Erythroblast (primary cell): ENCODE measurements at regions not wholly inside any gene's neighbourhood (a gene's known extent, or its start where the extent isn't known, plus 50 kb on each side); places are given as distances from the start of the nearest gene placed in this dataset.

Experiments used
- DNase-seq, 2 experiments: peaks; one replicate each; lab custom pipeline; 2025; lab: John Stamatoyannopoulos, UW
- GATA1 ChIP-seq: IDR thresholded peaks from 2 replicates; pipeline ENCODE4 v1.6.1; 2011; ENCODE audit warnings: low read depth, mild to moderate bottlenecking, control low read depth, low read length, moderate library complexity
- POLR2A ChIP-seq: IDR thresholded peaks from 2 replicates; pipeline ENCODE4 v1.6.1; 2011; ENCODE audit warnings: mild to moderate bottlenecking, low read length

DNA sequence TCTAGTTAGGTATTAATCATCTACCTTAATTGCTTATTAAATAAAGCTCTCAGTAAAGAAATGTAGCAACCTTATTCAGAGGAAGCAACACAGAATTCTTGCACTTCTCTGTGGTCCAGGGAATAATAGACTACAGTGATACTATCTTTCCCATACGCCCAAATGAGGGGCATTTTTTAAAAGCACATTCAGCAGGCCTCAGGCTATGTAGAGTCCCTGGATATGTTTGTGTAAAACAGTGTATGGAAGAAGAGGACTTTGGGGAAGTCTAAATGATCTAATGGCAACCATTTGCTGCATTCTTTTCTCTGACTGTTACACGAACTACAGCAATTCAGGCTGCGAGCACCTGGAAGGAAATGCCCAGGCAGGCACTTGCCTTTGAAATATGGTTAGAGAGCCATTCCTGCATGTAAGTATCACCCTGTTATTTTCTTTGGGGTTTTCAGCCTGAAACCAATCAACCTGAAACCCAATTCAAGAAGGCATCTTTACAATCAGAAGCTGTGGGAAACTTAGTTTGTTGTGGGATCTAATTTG lies 1814.7 kb upstream of the CELF4 start:
- no peak for DNase-seq
- TF ChIP-seq GATA1 (no peak), POLR2A (no peak)

DNA sequence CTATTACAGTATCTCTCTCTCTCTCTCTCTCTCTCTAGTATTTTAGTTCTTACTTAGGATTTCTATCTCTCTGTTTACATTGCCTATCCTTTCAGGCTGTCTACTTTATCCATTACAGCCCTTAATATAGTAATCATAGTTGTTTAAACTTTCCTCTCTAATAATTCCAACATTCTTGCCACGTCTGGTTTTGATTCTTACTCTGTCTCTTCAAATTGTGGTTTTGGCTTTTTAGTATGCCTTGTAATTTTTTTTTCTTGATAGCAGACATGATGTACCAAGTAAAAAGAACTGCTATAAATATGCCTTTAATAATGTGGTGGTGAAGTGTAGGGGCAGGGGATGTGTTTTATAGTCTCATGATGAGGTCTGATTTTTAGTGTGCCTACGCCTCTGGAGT lies 1809.5 kb upstream of the CELF4 start:
- DNase-seq, result no peak
- TF ChIP-seq GATA1 (no peak), POLR2A (no peak)

DNA sequence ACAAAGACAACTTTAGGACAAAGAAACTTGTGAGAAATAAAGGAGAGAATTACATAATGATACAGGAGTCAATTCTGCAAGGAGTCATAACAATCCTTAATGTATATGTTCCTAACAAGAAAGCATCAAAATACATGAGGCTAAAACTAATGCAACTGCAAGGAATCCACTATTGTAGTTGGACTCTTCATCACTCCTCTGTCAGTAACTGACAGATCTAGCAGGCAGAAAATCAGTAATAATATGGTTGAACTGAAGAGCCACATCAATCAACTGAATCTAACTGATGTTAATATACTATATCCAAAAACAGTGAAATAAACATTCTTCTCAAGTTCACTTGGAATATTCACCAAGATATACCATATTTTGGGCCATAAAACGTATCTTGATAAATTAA lies 1806.4 kb upstream of the CELF4 start:
- TF ChIP-seq GATA1, result no peak
- no peak for TF ChIP-seq POLR2A
- no peak for DNase-seq

DNA sequence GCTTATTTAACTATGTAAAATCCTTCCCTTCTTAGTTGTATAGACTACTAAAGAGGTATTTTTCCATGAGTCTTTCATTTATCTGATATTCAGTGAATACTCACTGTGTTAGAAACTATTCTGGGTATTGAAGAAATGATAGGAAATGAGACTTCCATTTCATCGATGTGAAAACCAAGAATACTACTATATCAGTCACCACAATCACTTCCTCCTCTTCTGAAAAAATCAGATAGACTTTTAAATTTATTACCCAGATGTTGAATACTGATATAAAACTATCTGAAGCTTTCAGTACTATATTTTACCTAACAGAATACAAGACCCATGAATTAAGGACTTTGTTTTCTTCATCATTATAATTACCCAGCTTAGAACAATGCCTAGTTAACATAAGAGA lies 1801.1 kb upstream of the CELF4 start:
- no peak for DNase-seq
- no peak for TF ChIP-seq POLR2A
- TF ChIP-seq GATA1, result no peak

DNA sequence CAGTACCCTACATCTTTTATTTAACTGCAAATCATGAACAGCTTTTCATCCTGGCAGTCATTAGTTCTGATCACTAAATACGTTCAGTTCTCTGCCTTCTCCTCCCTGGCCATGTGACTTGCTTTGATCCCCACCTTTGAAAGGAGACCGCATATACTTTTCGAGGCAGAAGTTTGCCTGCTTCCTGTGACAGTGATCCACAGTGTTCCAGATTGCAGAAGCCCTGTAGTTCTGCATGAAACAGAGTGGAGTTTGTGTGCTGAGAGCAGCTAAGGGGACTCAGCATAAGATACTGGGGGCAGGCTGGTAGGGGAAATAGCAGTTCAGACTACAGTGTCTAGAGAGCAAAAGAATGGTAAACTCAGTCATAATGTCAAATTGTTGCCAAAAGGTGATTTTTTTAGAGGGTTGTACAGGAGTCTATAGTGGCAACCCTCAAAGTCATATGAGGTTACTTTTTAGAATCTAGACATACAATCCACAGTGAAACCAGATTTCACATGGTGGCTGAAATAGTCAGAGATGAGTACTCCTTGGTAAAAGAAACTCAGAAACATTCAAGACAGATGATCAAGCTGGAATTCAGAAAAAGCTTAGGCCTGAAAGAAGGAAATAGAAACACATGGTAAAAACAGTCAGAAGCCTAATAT lies 1800.4 kb upstream of the CELF4 start:
- no peak for DNase-seq
- TF ChIP-seq GATA1, result no peak
- no peak for TF ChIP-seq POLR2A

DNA sequence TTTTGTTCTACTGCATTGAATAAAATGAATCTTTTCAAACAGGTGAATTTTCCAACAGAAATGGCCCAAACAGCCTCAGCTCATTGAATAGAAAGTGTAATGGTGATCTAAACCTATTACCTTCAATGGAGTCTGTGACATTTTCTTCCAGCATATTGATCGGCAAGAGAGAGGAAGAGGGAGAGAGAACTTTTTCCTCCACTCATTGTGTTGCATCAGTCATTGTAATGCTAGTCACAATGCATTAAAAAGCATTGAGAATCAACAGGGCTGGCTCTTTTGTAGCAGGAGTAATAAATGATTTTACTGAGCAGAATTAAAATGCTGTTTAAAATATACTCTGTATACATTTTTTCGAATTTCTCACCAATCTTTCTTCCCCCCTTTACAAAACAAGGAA lies 1794.5 kb upstream of the CELF4 start:
- no peak for DNase-seq
- TF ChIP-seq POLR2A (no peak), GATA1 (no peak)

DNA sequence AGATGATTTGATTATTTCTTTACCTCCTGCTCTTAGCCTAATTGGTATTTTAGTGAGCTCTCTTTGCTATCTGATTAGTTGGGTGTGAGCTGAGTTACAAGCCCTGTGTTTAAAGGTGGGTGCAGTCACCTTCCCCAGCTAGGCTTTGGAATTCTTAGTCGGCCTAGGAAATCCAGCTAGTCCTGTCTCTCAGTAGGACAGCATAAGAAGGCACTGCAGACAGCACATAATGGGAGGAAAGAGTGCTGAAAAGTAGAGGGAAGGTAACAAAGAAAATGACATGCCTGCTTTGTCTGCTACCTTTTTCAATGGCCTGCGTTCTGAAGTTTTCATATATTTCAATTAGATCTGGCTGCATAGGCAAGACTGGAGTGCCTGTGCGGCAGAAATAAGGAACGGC lies 1794.0 kb upstream of the CELF4 start:
- DNase-seq, result no peak
- TF ChIP-seq GATA1 (no peak), POLR2A (no peak)

DNA sequence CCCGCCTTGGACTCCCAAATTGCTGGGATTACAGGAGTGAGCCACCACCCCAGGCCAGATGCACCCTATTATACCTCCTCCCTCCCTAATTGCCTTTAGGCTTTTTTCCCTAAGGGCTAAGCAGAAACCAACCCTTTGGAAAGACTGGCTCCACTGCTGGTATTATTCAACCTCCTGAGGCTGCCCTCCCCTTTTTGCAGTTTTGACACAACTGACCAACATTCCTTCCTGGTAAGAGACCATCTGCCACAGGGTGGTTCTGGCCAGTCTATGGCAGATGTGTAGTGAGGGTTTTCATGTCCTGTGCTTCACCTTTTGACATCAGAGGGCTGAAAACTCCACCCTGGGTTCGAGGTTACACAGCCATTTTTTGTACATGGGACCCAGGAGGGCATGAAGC lies 1785.3 kb upstream of the CELF4 start:
- no peak for DNase-seq
- no peak for TF ChIP-seq POLR2A
- no peak for TF ChIP-seq GATA1

DNA sequence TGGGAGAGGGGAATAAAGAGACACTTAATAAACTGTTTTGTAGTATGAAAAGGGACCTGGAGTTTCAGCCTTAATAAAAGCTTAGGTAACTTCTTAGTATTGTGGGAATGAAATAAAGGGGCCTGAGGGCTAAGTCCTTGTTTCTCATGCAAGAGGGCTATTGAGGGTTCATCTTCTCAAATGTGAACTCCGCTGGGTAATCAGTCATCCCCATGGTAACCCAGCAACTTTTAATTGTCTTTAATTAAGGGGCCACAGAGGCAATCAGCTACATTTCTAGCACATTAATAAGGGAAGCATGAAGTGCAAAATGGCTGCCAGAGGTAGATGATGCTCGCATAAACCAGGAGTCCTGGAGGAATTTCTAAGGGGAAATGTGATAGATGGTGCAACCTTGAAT lies 1784.2 kb upstream of the CELF4 start:
- no peak for DNase-seq
- TF ChIP-seq GATA1 (no peak), POLR2A (no peak)

DNA sequence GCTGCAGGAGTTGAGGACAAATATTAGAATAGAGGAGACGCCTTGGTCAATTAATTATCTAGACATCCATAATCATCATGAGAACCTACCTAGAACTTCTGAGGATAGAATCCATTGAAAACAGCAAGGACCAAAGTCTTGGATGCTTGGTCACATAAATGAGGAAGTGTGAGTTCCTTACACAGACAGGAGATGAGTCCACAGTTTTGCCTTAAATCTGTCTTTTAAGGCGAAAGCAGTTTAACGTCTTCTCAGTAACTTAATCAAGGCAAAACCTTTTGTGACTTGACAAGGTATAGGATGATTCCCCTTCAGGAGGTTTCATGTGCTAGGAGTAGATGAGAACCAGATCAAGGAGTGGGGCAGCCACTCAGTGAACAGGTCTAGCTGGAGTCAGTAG lies 1783.2 kb upstream of the CELF4 start:
- TF ChIP-seq GATA1, result no peak
- no peak for TF ChIP-seq POLR2A
- DNase-seq, result no peak

DNA sequence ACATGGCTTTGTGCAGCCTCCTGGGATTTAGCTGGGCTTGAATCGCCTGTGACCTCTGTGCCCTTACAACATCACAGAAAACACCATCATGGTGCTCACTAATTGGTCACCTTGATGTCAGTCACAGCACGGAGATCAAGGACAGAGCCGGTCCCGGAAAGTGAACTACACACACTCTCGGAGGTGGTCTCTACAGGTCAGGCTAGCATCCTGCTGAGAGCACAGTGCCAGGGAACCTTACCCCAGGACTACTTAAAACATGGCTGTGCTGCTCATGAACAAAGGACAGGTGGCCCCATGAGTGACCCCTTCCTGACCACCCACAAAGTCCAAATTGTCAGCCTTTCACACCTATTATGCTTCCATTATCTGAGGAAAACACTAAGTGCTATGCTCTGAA lies 1782.1 kb upstream of the CELF4 start:
- no peak for DNase-seq
- TF ChIP-seq POLR2A, result no peak
- TF ChIP-seq GATA1, result no peak

DNA sequence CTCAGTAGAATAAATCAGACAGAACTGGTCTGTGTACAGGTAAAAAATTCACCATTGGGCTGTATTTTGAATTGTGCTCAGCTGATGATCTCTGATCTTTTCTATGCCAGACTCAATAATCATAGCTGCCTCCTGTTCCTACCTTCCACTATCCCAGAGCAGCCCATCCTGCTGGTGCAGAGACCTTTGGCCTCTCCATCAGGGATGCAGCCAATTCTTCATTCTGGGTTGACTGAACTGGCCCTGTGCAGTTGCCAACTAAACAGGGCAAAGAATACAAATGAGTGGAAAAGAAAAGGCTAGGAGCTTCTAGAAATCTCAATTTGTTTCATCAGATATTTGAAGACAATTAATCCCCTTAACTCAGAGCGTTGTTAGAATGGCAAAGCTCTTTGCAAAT lies 1781.3 kb upstream of the CELF4 start:
- DNase-seq, result no peak
- TF ChIP-seq POLR2A, result no peak
- no peak for TF ChIP-seq GATA1

DNA sequence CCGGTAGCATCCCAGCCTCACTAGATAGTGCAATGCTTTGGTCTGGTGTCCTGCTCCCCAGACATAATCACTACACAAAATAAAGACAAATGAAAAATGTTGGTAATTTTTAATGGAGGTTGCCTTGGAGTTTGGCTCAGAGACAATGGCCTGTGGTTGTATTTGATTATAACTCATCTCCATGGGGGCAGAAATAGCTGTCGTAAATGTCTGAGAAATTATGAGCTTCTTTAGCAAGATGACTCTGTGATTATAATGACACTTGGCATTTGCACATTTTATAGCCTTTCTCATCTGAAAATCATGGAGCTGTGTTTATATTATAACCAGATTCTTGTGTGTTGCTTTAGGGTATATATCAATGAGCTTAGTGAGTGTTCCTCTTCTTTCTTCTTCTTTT lies 1779.7 kb upstream of the CELF4 start:
- DNase-seq, result no peak
- TF ChIP-seq GATA1 (no peak), POLR2A (no peak)

DNA sequence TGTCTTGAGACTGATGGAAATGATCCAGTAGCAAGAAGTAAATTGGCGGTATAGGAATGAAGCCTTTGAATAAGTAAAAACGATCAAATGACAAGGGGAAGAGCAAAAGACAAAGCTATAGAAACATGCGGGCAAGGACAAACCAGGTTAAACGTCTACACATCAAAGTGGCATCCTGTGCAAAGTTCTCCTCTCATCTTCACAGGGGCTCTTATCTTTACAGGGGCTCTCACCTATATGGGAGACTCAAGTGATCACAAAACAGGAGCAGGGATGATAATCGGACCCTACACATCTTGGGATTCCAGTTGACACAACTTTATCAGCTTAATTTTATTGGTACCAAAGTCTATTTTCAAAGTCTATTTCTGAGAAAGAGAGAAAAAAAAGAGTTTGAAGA lies 1778.9 kb upstream of the CELF4 start:
- no peak for DNase-seq
- TF ChIP-seq GATA1 (no peak), POLR2A (no peak)

DNA sequence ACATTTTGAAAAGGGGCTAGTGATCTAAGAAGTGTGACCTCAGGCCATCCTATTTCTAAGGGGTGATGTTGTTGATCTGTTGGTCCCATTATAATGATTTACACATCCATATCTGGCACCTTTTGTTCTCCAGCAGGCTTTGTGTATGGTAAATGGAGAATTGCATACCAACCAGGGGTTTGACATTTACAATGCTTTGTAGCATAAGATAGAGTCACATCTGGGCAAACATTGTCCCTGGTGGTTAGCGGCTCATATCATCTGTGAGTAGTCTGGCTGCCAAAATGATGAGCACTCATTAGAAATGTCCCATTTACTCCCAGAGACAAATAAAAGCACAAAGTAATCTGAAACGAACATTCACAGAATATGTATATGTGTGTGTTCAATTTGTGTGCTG lies 1775.5 kb upstream of the CELF4 start:
- no peak for TF ChIP-seq GATA1
- no peak for TF ChIP-seq POLR2A
- no peak for DNase-seq

DNA sequence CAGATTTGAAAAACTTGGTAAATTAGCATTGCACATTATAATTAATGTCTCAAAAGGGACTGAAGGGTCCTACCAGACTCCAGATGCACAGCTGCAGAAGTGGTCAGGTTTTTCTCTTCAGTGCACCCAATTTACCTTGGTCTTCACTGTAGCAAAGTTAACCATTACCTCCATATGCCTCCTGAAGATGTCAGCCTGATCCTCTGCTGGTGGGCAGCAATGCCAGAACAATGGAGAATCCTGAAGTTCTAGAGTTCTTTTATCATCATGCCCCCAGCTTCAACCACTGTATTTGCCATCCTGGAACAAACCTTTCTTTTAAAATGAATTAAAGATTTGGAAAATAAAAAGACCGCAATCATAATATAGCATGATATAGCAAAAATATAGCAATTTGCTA lies 1774.8 kb upstream of the CELF4 start:
- no peak for DNase-seq
- no peak for TF ChIP-seq GATA1
- no peak for TF ChIP-seq POLR2A
